GM18502 (cell line): ENCODE measurements at regions not wholly inside any gene's neighbourhood (a gene's known extent, or its start where the extent isn't known, plus 50 kb on each side); places are given as distances from the start of the nearest gene placed in this dataset.
A peak's percentile ranks its signal among the peaks of the same experiment; 100 is the strongest.
"Not testable (repeated sequence)": the region's sequence is repeated elsewhere in the genome, so short reads cannot be mapped to it uniquely, and the experiment has no call there.

Experiments used
- ATAC-seq: cut with Tn5 transposase; IDR thresholded peaks from one replicate; pipeline ENCODE4 v1.9.1; 2021; ENCODE audit warnings: mild to moderate bottlenecking; ENCODE audit not compliant: unreplicated experiment, poor library complexity

- no peak for ATAC-seq
These were observed 215.5 kb upstream of the GALNT2 start for GRCh38 chr1:229851511-229851910.

GRCh38 chr1:229853751-229854150 is 213.3 kb upstream of the GALNT2 start:
- ATAC-seq = no peak

GRCh38 chr1:229854620-229855019 is 212.4 kb upstream of the GALNT2 start:
- no peak for ATAC-seq

GRCh38 chr1:229856009-229856650 is 210.9 kb upstream of the GALNT2 start:
- ATAC-seq = peak; percentile 99

- ATAC-seq = no peak
These were observed 209.5 kb upstream of the GALNT2 start for GRCh38 chr1:229857585-229857984.

- ATAC-seq = no peak
These were observed 208.0 kb upstream of the GALNT2 start for GRCh38 chr1:229859026-229859425.

GRCh38 chr1:229860926-229861325 is 206.1 kb upstream of the GALNT2 start:
- ATAC-seq = no peak

- ATAC-seq = no peak
These were observed 204.8 kb upstream of the GALNT2 start for GRCh38 chr1:229862017-229862774.

GRCh38 chr1:229863651-229864545 is 203.1 kb upstream of the GALNT2 start:
- ATAC-seq = no peak

- ATAC-seq = no peak
These were observed 202.3 kb upstream of the GALNT2 start for GRCh38 chr1:229864686-229865230.

GRCh38 chr1:229865321-229865720 is 201.7 kb upstream of the GALNT2 start:
- not testable (repeated sequence) for ATAC-seq

GRCh38 chr1:229867726-229868125 is 199.3 kb upstream of the GALNT2 start:
- no peak for ATAC-seq

GRCh38 chr1:229869240-229869639 is 197.8 kb upstream of the GALNT2 start:
- no peak for ATAC-seq

GRCh38 chr1:229869687-229870086 is 197.4 kb upstream of the GALNT2 start:
- ATAC-seq = no peak

GRCh38 chr1:229870381-229870780 is 196.7 kb upstream of the GALNT2 start:
- ATAC-seq = no peak

- no peak for ATAC-seq
These were observed 195.9 kb upstream of the GALNT2 start for GRCh38 chr1:229871078-229871676.

- ATAC-seq = no peak
These were observed 192.9 kb upstream of the GALNT2 start for GRCh38 chr1:229874136-229874535.

GRCh38 chr1:229874609-229875008 is 192.4 kb upstream of the GALNT2 start:
- ATAC-seq = no peak

GRCh38 chr1:229875086-229875485 is 192.0 kb upstream of the GALNT2 start:
- no peak for ATAC-seq

GRCh38 chr1:229879746-229880145 is 187.3 kb upstream of the GALNT2 start:
- no peak for ATAC-seq
